ENCODE measurements at regions not wholly inside any gene's neighbourhood (a gene's known extent, or its start where the extent isn't known, plus 50 kb on each side); places are given as distances from the start of the nearest gene placed in this dataset.
"Not testable (repeated sequence)": the region's sequence is repeated elsewhere in the genome, so short reads cannot be mapped to it uniquely, and the experiment has no call there.

- no peak for DNase-seq (ENCODE audit: low read depth in 2 of 2, low spot score in 1 of 2)
Observed at GRCh38 chr7:106563466-106564150, 97.3 kb downstream of the CCDC71L start.

GRCh38 chr7:106562711-106563366, 98.1 kb downstream of the CCDC71L start:
- DNase-seq (ENCODE audit: low read depth in 2 of 2, low spot score in 1 of 2), result no peak

GRCh38 chr7:106561666-106562411, 99.1 kb downstream of the CCDC71L start:
- no peak for DNase-seq (ENCODE audit: low read depth in 2 of 2, low spot score in 1 of 2)

- no peak for DNase-seq (ENCODE audit: low read depth in 2 of 2, low spot score in 1 of 2)
Observed at GRCh38 chr7:106561151-106561550, 99.8 kb downstream of the CCDC71L start.

- no peak for DNase-seq (ENCODE audit: low read depth in 2 of 2, low spot score in 1 of 2)
Observed at GRCh38 chr7:106560482-106560881, 100.5 kb downstream of the CCDC71L start.

GRCh38 chr7:106556244-106556643, 104.7 kb downstream of the CCDC71L start:
- DNase-seq (ENCODE audit: low read depth in 2 of 2, low spot score in 1 of 2), result not testable (repeated sequence)

- not testable (repeated sequence) for DNase-seq (ENCODE audit: low read depth in 2 of 2, low spot score in 1 of 2)
Observed at GRCh38 chr7:106554623-106555022, 106.3 kb downstream of the CCDC71L start.

- no peak for DNase-seq (ENCODE audit: low read depth in 2 of 2, low spot score in 1 of 2)
Observed at GRCh38 chr7:106553446-106553836, 107.5 kb downstream of the CCDC71L start.

- DNase-seq (ENCODE audit: low read depth in 2 of 2, low spot score in 1 of 2), result no peak
Observed at GRCh38 chr7:106552645-106553445, 108.1 kb downstream of the CCDC71L start.

GRCh38 chr7:106551936-106552335, 109.0 kb downstream of the CCDC71L start:
- DNase-seq (ENCODE audit: low read depth in 2 of 2, low spot score in 1 of 2), result no peak

- no peak for DNase-seq (ENCODE audit: low read depth in 2 of 2, low spot score in 1 of 2)
Observed at GRCh38 chr7:106548491-106548890, 112.5 kb downstream of the CCDC71L start.

GRCh38 chr7:106545275-106545674, 115.7 kb downstream of the CCDC71L start:
- no peak for DNase-seq (ENCODE audit: low read depth in 2 of 2, low spot score in 1 of 2)

- no peak for DNase-seq (ENCODE audit: low read depth in 2 of 2, low spot score in 1 of 2)
Observed at GRCh38 chr7:106543221-106543757, 117.7 kb downstream of the CCDC71L start.

GRCh38 chr7:106542550-106543220, 118.3 kb downstream of the CCDC71L start:
- DNase-seq (ENCODE audit: low read depth in 2 of 2, low spot score in 1 of 2), result no peak

- DNase-seq (ENCODE audit: low read depth in 2 of 2, low spot score in 1 of 2), result no peak
Observed at GRCh38 chr7:106538638-106539037, 122.3 kb downstream of the CCDC71L start.

- DNase-seq (ENCODE audit: low read depth in 2 of 2, low spot score in 1 of 2), result no peak
Observed at GRCh38 chr7:106537119-106537518, 123.8 kb downstream of the CCDC71L start.

- no peak for DNase-seq (ENCODE audit: low read depth in 2 of 2, low spot score in 1 of 2)
Observed at GRCh38 chr7:106536079-106536478, 124.9 kb downstream of the CCDC71L start.

GRCh38 chr7:106535234-106535932, 125.6 kb downstream of the CCDC71L start:
- DNase-seq (ENCODE audit: low read depth in 2 of 2, low spot score in 1 of 2), result no peak

GRCh38 chr7:106534271-106534846, 126.6 kb downstream of the CCDC71L start:
- no peak for DNase-seq (ENCODE audit: low read depth in 2 of 2, low spot score in 1 of 2)

All from stimulated activated CD8-positive, alpha-beta memory T cell treated with anti-CD3 and anti-CD28 coated beads, Interleukin-4, amount 100 ng/mL, for 1 hour (primary cell).